NCI-H187 (cell line): ENCODE measurements at regions not wholly inside any gene's neighbourhood (a gene's known extent, or its start where the extent isn't known, plus 50 kb on each side); places are given as distances from the start of the nearest gene placed in this dataset.
"Not testable (repeated sequence)": the region's sequence is repeated elsewhere in the genome, so short reads cannot be mapped to it uniquely, and the experiment has no call there.

Experiments
- DNase-seq, 2 experiments: peaks; one replicate each; lab custom pipeline; 2025; lab: John Stamatoyannopoulos, UW

GRCh38 chr7:136533732-136534131 is 334.7 kb upstream of the CHRM2 start:
- DNase-seq = no peak

GRCh38 chr7:136530831-136531230 is 337.6 kb upstream of the CHRM2 start:
- DNase-seq = no peak

- DNase-seq = no peak
Measured at GRCh38 chr7:136528329-136528728, 340.1 kb upstream of the CHRM2 start.

- DNase-seq = no peak
Measured at GRCh38 chr7:136527554-136527953, 340.9 kb upstream of the CHRM2 start.

- no peak for DNase-seq
Measured at GRCh38 chr7:136526408-136527105, 341.9 kb upstream of the CHRM2 start.

GRCh38 chr7:136523571-136523970 is 344.9 kb upstream of the CHRM2 start:
- DNase-seq = no peak

- no peak for DNase-seq
Measured at GRCh38 chr7:136517971-136518370, 350.5 kb upstream of the CHRM2 start.

- no peak for DNase-seq
Measured at GRCh38 chr7:136514776-136515175, 353.7 kb upstream of the CHRM2 start.

- DNase-seq = no peak
Measured at GRCh38 chr7:136513744-136514143, 354.7 kb upstream of the CHRM2 start.

GRCh38 chr7:136509466-136509865 is 359.0 kb upstream of the CHRM2 start:
- no peak for DNase-seq

- no peak for DNase-seq
Measured at GRCh38 chr7:136502162-136502561, 366.3 kb upstream of the CHRM2 start.

- no peak for DNase-seq
Measured at GRCh38 chr7:136501151-136501550, 367.3 kb upstream of the CHRM2 start.

GRCh38 chr7:136496551-136496950 is 371.9 kb upstream of the CHRM2 start:
- no peak for DNase-seq

GRCh38 chr7:136495081-136495480 is 373.4 kb upstream of the CHRM2 start:
- DNase-seq = no peak

GRCh38 chr7:136492366-136492765 is 376.1 kb upstream of the CHRM2 start:
- DNase-seq = no peak

- DNase-seq = no peak
Measured at GRCh38 chr7:136489808-136490207, 378.6 kb upstream of the CHRM2 start.

GRCh38 chr7:136480901-136481300 is 387.6 kb upstream of the CHRM2 start:
- DNase-seq = no peak

- no peak for DNase-seq
Measured at GRCh38 chr7:136479922-136480321, 388.5 kb upstream of the CHRM2 start.

GRCh38 chr7:136470179-136470578 is 398.3 kb upstream of the CHRM2 start:
- DNase-seq = no peak

GRCh38 chr7:136452949-136453348 is 415.5 kb upstream of the CHRM2 start:
- DNase-seq = no peak

GRCh38 chr7:136446751-136447150 is 421.7 kb upstream of the CHRM2 start:
- DNase-seq = no peak

GRCh38 chr7:136441835-136442234 is 426.6 kb upstream of the CHRM2 start:
- no peak for DNase-seq

- not testable (repeated sequence) for DNase-seq
Measured at GRCh38 chr7:136431736-136432135, 436.7 kb upstream of the CHRM2 start.

GRCh38 chr7:136424058-136424457 is 444.4 kb upstream of the CHRM2 start:
- DNase-seq = no peak
